Panc1 (cell line): ENCODE measurements at regions not wholly inside any gene's neighbourhood (a gene's known extent, or its start where the extent isn't known, plus 50 kb on each side); places are given as distances from the start of the nearest gene placed in this dataset.

Experiments used
- ATAC-seq: fragments of 200-7000 bp; cut with Tn5 transposase; 2 replicates; pipeline ENCODE4 v1.9.1; 2020; ENCODE audit warnings: mild to moderate bottlenecking, moderate library complexity
- BruUV-seq: library from RNA; stranded (reverse); fragments of 400-500 nt; replicated peaks from 2 replicates; lab custom pipeline; 2021; lab: Mats Ljungman, UMichigan
- CTCF ChIA-PET: fragments of 300-600 bp; sonication (Branson Sonifier 250); formaldehyde crosslinking; loops from one replicate; lab custom pipeline; 2022; ENCODE audit warnings: antibody characterized with exemption; lab: Charles Lee
- POLR2A ChIA-PET: fragments of 300-600 bp; sonication (Branson Sonifier 250); formaldehyde crosslinking; loops from one replicate; lab custom pipeline; 2022; ENCODE audit warnings: antibody characterized with exemption; lab: Charles Lee
- DNase-seq: peaks from one replicate; pipeline ENCODE4 v3.0.0-alpha.2; 2010; ENCODE audit warnings: low read depth, low spot score
- H3K27ac ChIP-seq: 2 replicates; pipeline ENCODE4 v1.5.1; 2011; ENCODE audit warnings: mild to moderate bottlenecking, low read length, inconsistent platforms
- H3K27me3 ChIP-seq: fragments of 200-500 bp; sonication (Bioruptor generic); 2 replicates; pipeline ENCODE4 v1.6.0; 2014; ENCODE audit warnings: low read length, inconsistent platforms; ENCODE audit not compliant: control insufficient read depth, insufficient read depth
- H3K36me3 ChIP-seq: fragments of 200-500 bp; sonication (Bioruptor generic); 2 replicates; pipeline ENCODE4 v1.5.1; 2014; ENCODE audit warnings: inconsistent platforms, mild to moderate bottlenecking, low read length, moderate library complexity; ENCODE audit not compliant: control insufficient read depth, insufficient read depth
- H3K4me1 ChIP-seq: 2 replicates; pipeline ENCODE4 v1.5.1; 2011; ENCODE audit warnings: inconsistent platforms, mild to moderate bottlenecking, low read length, moderate library complexity; ENCODE audit not compliant: control insufficient read depth, insufficient read depth
- H3K4me3 ChIP-seq, 2 experiments: 2 replicates each; pipeline ENCODE4 v1.5.1; 2011 to 2012; ENCODE audit warnings: low read depth in 2 of 2, low read length in 2 of 2, mild to moderate bottlenecking in 2 of 2, inconsistent platforms in 1 of 2, moderate library complexity in 1 of 2
- H3K9me3 ChIP-seq: fragments of 200-500 bp; sonication (Bioruptor generic); 2 replicates; pipeline ENCODE4 v1.5.1; 2014; ENCODE audit warnings: low read depth, mild to moderate bottlenecking, inconsistent platforms, low read length, moderate library complexity; ENCODE audit not compliant: control insufficient read depth, insufficient read depth
- CTCF ChIP-seq: fragments of 450-650 bp; IDR thresholded peaks from 2 replicates; pipeline ENCODE4 v1.5.1; 2017; ENCODE audit warnings: mild to moderate bottlenecking
- POLR2AphosphoS5 ChIP-seq: IDR thresholded peaks from 2 replicates; pipeline ENCODE4 v1.6.1; 2012; ENCODE audit warnings: mild to moderate bottlenecking, low read depth, low read length, moderate library complexity
- REST ChIP-seq, 2 experiments: IDR thresholded peaks; 2 replicates each; pipeline ENCODE4 v1.6.1; 2011 to 2012; ENCODE audit warnings: low read depth in 2 of 2, control low read depth in 1 of 2, low read length in 1 of 2, mild to moderate bottlenecking in 1 of 2, moderate library complexity in 1 of 2; ENCODE audit not compliant: insufficient read depth in 1 of 2
- SIN3A ChIP-seq: IDR thresholded peaks from 2 replicates; pipeline ENCODE4 v1.6.1; 2012; ENCODE audit warnings: low read depth, mild to moderate bottlenecking, low read length, moderate library complexity, borderline replicate concordance; ENCODE audit not compliant: insufficient read depth
- TCF7L2 ChIP-seq: IDR thresholded peaks from 2 replicates; pipeline ENCODE4 v1.6.1; 2011; ENCODE audit warnings: mild to moderate bottlenecking, low read depth, low read length, inconsistent platforms
- in situ Hi-C: cut with HindIII; loops from 2 replicates; pipeline ENCODE4 v1.10.0; 2016; ENCODE audit warnings: low sequenced_read_pairs, low pct_unique_long_range_greater_than_20kb
- intact Hi-C: fragments of 100-400 bp; cut with micrococcal nuclease; formaldehyde crosslinking; loops from one replicate; pipeline ENCODE4 v1.10.0; 2022; ENCODE audit not compliant: unreplicated experiment

- Histone ChIP-seq H3K4me3 (no peak overlapping the region), H3K27me3 (peaks cover 2% of the 10 kb centered on the region; the same call in 1 of the 2 replicates), H3K4me1 (no peaks in the 10 kb centered on the region), H3K27ac (no peak overlapping the region), H3K9me3 (no peaks in the 10 kb centered on the region), H3K36me3 (no peaks in the 10 kb centered on the region)
- DNase-seq (no peak), ATAC-seq (no peak)
- in situ Hi-C loops (no loop called here), intact Hi-C loops (no loop called here)
- CTCF ChIA-PET: no interaction called here
- POLR2A ChIA-PET: no interaction called here
- TF ChIP-seq TCF7L2: no peak
- no peak for TF ChIP-seq CTCF
- TF ChIP-seq SIN3A: no peak
- TF ChIP-seq POLR2AphosphoS5: no peak
- TF ChIP-seq REST (IDR thresholded peaks at IDR 0.05; ENCODE audit: insufficient read depth in 1 of 2, low read depth in 2 of 2, low read length in 1 of 2): no peak
- BruUV-seq: no TSS peak
Observed at GRCh38 chr20:22282696-22283095, 301.7 kb downstream of the FOXA2 start.

- BruUV-seq: no TSS peak
- H3K9me3 ChIP-seq: no peaks in the 10 kb centered on the region
- ATAC-seq (no peak), DNase-seq (no peak)
- intact Hi-C loops (no loop called here), in situ Hi-C loops (no loop called here)
- no peak overlapping the region for H3K4me3 ChIP-seq
- no peaks in the 10 kb centered on the region for H3K27me3 ChIP-seq
- H3K27ac ChIP-seq: no peak overlapping the region
- no peak for TF ChIP-seq TCF7L2
- no peak for TF ChIP-seq SIN3A
- TF ChIP-seq CTCF: no peak
- TF ChIP-seq REST (IDR thresholded peaks at IDR 0.05; ENCODE audit: insufficient read depth in 1 of 2, low read depth in 2 of 2, low read length in 1 of 2): no peak
- no peaks in the 10 kb centered on the region for H3K36me3 ChIP-seq
- ChIA-PET CTCF (no interaction called here), POLR2A (no interaction called here)
- H3K4me1 ChIP-seq: no peaks in the 10 kb centered on the region
Observed at GRCh38 chr20:22274330-22274729, 310.0 kb downstream of the FOXA2 start.
